ENCODE measurements at regions not wholly inside any gene's neighbourhood (a gene's known extent, or its start where the extent isn't known, plus 50 kb on each side); places are given as distances from the start of the nearest gene placed in this dataset.
A peak's percentile ranks its signal among the peaks of the same experiment; 100 is the strongest.

- peak; percentile 83 for DNase-seq
Observed at GRCh38 chr12:130104571-130105106, 57.6 kb upstream of the FZD10 start.

- DNase-seq, result no peak
Observed at GRCh38 chr12:130109062-130109945, 53.0 kb upstream of the FZD10 start.

GRCh38 chr12:130110914-130111313 is 51.4 kb upstream of the FZD10 start:
- no peak for DNase-seq

- no peak for DNase-seq
Observed at GRCh38 chr12:130111965-130112496, 50.2 kb upstream of the FZD10 start.

Data from retina (tissue), 1 donor.